T1000 (cell line): ENCODE measurements at regions not wholly inside any gene's neighbourhood (a gene's known extent, or its start where the extent isn't known, plus 50 kb on each side); places are given as distances from the start of the nearest gene placed in this dataset.

Source experiments
- DNase-seq: peaks from one replicate; lab custom pipeline; 2025; ENCODE audit warnings: mixed read lengths; lab: John Stamatoyannopoulos, UW

- no peak for DNase-seq
These were observed 728.9 kb downstream of the SLC16A7 start for GRCh38 chr12:60324746-60325145.

GRCh38 chr12:60333461-60333860 is 737.6 kb downstream of the SLC16A7 start:
- DNase-seq, result no peak

DNA sequence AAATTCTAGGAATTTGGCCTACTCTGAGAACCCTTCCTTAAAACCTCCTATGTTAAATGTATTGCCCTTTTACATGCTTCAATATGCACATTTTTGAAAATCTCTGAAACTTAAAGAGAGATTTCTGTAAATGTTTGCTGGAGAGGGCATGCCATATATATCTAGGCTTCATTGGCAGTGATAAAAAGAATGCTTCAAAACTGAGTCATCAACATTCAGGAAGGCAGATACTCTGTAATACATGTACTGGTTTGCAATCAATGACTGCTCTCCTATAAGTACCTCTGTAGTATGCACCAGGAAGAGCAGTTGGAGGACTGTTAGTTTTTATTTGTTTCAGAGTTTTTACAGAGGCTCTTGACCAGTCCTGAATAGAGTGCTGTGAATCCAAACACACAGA is 739.9 kb downstream of the SLC16A7 start:
- DNase-seq, result no peak

DNA sequence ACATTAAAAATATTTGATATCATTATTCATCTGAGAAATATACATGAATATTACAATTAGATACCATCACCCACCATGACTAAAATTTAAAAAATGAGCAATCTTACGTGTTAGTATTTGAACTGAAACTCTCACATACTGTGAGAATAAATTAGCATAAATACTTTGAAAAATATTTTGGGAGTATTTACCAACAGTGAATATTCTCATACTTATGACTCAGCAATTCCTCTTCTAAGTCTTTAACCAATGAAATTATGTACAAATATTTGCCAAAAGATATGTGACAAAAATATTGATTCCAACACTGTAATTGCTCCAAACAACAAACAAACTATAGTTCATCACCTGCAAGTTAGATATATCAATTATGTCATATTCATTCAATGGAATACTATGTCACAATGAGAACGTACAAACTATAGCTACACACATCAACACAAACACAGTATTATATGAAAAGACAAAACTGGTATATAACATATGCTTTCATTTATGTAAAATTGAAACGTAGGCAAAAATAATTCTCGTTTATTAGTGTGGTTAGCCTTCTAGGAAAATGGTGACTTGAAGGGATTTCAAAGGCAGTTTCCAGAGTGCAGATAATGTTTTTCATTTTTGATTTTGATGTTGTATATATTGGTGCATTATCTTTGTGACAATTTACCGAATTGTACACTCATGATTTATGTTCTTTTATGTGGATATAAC is 742.2 kb downstream of the SLC16A7 start:
- DNase-seq, result no peak

- DNase-seq, result no peak
These were observed 749.6 kb downstream of the SLC16A7 start for GRCh38 chr12:60345442-60345841.

DNA sequence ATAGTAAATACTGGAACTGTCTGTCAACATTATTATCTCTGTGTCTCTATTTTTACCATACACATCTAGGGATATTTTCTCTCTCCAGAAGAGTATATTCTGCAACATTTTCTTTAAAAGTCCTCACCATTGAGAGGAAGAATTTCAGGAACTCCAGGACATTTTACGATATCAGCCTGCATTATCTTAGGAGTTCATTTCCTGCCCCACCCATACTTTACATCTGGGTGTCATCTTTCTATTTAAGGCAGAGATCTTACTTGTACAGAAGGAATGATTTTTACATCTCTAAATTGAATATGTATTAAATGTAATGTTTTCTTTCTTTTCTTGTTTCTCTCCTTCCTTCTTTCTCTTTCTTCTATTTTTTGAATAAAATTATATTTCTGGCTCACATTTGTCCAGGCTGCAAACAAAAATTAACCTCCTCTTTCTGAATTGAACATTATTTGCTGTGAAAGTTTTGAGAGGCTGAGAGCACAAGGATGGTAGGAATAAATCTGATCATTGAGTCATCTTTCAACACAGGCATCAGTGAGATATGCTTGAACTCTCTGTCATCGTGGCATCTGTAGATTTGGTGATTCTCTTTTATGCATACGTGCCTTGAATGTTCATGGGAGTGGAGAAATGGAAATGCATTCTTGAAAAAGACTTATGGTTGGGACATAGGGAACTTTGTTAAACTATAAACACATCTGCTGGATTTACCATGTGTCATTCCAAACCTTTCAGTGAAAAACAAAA is 753.6 kb downstream of the SLC16A7 start:
- no peak for DNase-seq

- DNase-seq, result no peak
These were observed 791.5 kb downstream of the SLC16A7 start for GRCh38 chr12:60387356-60387755.

DNA sequence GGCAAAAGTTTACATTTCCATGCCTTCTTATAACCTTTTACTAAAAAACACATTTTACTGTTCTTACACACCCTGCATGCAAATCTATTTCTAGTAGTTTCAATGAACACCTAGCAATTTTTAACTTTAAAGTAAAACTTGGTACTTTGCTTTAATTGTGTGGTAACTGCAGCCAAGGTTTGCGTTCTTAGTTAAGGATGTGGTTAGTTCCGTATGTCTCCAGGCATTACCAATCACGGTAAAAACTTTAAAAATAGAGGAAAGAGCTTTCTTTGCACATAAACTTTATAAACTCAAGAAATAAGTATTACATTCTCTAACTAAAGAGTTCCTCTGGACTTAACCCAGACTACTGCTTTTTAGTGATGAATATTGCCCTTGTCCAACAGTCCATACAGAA is 795.2 kb downstream of the SLC16A7 start:
- DNase-seq, result no peak

GRCh38 chr12:60391791-60392190 is 796.0 kb downstream of the SLC16A7 start:
- DNase-seq, result no peak

- no peak for DNase-seq
These were observed 797.3 kb downstream of the SLC16A7 start for GRCh38 chr12:60393093-60393492.

DNA sequence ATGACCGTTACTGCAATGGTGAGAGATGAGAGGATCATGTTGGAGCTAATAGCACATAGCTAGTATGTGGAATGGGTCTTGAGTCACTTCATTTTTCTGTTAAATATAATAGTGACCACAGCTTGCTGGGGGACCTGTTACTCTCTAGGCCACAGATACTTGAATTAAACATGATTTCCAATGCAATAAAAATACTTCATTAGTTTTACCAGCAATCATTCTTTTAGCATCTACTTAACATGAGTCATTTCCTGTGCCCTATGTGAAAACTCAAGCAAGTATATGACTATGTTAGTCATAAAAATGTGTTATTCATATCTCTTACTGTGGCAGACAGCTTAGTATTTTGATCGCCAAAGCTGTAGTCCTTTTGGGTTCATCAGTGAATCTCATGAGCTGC is 798.8 kb downstream of the SLC16A7 start:
- peak; percentile 8 for DNase-seq

DNA sequence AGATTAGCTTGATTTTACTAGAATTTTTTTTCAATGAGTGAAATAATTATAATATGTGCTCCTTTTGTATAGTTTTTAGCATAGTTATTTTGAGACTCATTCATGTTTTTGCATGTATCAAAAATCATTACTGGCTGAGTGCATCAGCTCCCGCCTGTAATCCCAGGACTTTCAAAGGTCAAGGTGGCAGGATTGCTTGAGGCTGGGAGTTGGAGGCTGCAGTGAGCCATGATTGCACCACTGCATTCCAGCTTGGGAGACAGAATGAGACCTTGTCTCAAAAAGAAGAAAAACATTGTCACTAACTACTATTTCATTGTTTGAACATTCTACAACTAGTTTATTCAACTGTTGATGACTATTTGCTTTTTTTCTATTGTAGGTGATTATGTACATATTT is 802.7 kb downstream of the SLC16A7 start:
- no peak for DNase-seq

DNA sequence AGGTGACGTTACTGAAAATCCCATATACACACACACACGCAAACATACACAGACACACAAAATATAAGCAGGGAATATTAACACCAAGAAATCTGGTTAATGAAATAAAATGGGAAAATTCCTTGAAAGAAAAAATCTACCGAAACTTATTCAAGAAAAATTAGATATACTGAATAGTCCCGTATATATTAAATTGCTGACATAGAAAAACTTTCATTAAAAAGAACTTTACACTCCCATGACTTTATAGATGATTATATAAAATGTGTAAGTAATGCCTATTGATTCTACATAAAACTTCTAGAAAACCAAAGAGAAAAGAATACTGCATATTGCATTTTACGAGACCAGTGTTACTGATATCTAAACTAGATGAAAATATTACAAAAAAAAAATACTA is 803.2 kb downstream of the SLC16A7 start:
- no peak for DNase-seq

DNA sequence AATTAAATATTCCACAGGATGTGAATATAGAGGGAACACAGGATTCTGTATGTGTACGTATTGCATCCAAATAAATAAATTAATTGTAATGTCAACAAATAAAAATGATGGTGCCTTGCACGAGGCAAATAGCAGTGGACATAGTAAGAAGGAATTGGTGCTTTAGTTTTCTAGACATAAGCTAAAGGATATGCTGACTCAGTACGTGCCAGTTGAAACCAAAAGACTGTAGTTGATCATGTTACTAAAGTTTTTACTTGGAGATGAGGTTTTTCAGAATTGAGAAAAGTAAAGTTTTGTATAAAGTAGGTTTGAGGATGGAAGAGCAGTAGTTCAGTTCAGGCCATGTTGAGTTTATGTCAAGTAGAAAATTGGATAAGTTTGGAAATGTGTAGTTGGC is 807.2 kb downstream of the SLC16A7 start:
- DNase-seq, result no peak

DNA sequence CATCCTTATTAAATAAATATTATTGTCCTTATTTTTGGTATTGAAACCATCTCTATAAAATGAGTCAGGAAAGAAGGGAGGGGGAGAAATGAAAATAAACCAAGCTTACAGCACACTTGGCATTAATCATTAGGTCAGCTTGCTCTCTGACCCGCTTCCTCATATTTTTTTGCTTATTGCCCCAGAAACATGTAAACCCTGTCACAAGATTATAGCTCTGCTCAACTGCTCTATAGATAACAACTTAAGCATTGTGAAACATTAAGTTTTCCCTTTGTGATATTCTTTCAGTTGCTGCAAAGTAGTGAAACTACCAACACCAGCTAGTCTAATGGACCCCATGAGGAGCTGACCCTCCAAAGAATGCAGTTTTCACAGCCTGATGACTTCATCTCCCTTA is 819.5 kb downstream of the SLC16A7 start:
- peak; percentile 37 for DNase-seq

DNA sequence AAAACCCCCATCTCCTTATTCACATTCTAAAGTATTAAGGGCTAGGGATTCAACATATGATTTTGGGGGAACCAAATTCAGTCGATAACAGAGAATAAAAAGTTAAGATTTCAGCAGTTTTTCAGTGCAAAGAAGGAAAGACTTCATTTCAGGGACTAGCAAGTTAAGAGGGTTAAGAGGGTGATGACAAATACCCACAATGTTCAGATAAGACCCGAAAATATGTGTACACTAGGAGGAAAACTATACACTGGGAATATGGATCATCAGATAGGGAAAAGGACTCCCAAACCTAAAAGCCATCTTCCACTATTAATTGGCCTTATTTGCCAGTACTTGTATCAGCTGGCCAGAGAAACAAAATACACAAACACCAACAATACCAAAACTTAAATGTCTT is 824.2 kb downstream of the SLC16A7 start:
- DNase-seq, result no peak

- no peak for DNase-seq
These were observed 825.9 kb downstream of the SLC16A7 start for GRCh38 chr12:60421741-60422140.

- DNase-seq, result no peak
These were observed 841.5 kb downstream of the SLC16A7 start for GRCh38 chr12:60437297-60437696.

GRCh38 chr12:60441577-60441976 is 845.7 kb downstream of the SLC16A7 start:
- no peak for DNase-seq

DNA sequence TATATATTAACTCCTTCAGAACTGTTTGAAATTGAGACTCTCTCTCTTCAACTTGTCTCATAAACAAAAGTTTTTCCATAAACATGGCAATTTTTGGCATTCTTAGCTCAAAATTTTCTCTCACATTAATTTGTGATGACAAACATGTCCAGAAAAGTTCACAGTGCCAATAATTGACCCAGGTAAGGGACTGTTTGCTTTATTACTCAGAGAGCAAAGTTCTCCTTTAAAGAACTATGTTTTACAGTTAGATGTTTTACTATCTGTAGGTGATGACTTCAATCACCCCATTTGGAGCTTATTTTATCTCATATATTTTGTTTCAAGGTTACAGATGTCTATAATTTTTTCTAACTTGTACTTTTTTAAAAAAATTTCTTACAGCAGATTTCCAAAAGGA is 855.6 kb downstream of the SLC16A7 start:
- no peak for DNase-seq

DNA sequence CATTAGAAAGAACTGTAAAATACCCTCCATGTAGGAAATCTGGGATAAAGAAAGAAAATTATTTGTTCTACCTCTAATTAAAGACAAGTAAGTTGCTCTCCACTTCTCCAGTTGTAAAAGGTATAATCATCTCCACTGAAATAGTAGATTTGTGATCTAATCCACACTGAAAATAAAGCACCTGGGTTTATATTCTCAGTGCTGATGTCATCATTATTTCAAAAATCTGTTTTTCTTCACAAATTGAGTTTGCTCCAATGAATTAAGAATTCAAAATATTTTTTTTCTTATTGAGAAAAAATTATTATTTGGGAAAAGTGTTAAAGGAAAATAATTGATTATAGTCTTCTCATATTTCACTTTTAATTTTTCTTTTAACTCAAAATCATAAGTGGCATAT is 869.2 kb downstream of the SLC16A7 start:
- DNase-seq, result no peak

DNA sequence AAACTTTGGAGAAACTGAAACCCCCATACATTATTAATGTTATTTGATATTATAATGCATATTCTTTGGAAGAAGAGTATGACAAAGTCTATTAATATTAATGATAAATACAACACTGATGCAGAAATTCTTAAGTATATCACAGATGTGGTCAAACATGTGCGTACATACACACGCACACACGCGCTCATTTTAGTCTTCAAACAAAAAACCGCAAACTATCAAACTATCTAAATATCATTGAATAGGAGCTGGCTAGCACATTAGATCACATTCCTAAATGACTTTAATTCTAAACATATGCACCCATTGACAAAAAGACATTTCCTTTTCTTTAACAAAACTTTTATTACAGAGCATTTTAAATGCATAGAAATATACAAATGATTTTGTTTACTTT is 872.7 kb downstream of the SLC16A7 start:
- DNase-seq, result no peak

GRCh38 chr12:60475825-60476224 is 880.0 kb downstream of the SLC16A7 start:
- DNase-seq, result no peak

- DNase-seq, result no peak
These were observed 891.5 kb downstream of the SLC16A7 start for GRCh38 chr12:60487284-60487683.
